Vagina (tissue), 2 donors: ENCODE measurements at regions not wholly inside any gene's neighbourhood (a gene's known extent, or its start where the extent isn't known, plus 50 kb on each side); places are given as distances from the start of the nearest gene placed in this dataset.

Experiments used
- POLR2AphosphoS5 ChIP-seq, 2 donors: sonication (generic); formaldehyde crosslinking; IDR thresholded peaks; one replicate each; pipeline ENCODE4 v1.9.0; 2017; ENCODE audit warnings: antibody characterized with exemption in 2 of 2, mild to moderate bottlenecking in 2 of 2, low read depth in 1 of 2; ENCODE audit not compliant: insufficient read depth in 1 of 2
- TF ChIP-seq, protein P1 (sequence below), 3 experiments: fragments of 450-650 bp in 2 of 3; fragments of 200-600 bp in 1 of 3; sonication (generic) in 1 of 3; IDR thresholded peaks; one replicate each; pipeline ENCODE4 v1.5.1; 2017 to 2019; ENCODE audit warnings: antibody characterized with exemption in 3 of 3, mild to moderate bottlenecking in 2 of 3, moderate library complexity in 2 of 3

DNA sequence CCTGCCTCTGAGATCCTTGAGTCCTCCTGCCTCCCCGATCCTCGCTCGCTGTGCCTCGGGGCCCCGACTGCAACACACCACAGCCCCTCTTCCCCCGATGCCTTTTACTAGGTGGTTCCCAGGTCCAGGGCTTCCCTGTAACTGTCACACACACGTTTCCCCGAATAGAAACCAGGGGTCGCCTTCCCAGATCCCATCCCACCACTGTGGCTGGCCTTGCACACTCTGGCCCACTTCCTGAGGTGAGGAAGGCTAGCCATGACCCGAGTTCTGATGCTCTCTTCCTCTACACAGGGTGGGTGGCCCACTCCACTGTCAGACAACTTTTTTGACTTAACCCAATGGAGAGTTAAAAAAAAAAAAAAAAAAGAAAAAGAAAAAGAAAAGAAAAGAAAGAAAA is 139.6 kb upstream of the ASB18 start:
- no peak for TF ChIP-seq POLR2AphosphoS5 (IDR thresholded peaks at IDR 0.05; ENCODE audit: insufficient read depth in 1 of 2, low read depth in 1 of 2)
- TF ChIP-seq, protein P1, sequence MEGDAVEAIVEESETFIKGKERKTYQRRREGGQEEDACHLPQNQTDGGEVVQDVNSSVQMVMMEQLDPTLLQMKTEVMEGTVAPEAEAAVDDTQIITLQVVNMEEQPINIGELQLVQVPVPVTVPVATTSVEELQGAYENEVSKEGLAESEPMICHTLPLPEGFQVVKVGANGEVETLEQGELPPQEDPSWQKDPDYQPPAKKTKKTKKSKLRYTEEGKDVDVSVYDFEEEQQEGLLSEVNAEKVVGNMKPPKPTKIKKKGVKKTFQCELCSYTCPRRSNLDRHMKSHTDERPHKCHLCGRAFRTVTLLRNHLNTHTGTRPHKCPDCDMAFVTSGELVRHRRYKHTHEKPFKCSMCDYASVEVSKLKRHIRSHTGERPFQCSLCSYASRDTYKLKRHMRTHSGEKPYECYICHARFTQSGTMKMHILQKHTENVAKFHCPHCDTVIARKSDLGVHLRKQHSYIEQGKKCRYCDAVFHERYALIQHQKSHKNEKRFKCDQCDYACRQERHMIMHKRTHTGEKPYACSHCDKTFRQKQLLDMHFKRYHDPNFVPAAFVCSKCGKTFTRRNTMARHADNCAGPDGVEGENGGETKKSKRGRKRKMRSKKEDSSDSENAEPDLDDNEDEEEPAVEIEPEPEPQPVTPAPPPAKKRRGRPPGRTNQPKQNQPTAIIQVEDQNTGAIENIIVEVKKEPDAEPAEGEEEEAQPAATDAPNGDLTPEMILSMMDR (IDR thresholded peaks at IDR 0.05), result no peak
